GM23338 (cell line): ENCODE measurements at regions not wholly inside any gene's neighbourhood (a gene's known extent, or its start where the extent isn't known, plus 50 kb on each side); places are given as distances from the start of the nearest gene placed in this dataset.

Source experiments
- ATAC-seq: fragments of 200-7000 bp; cut with Tn5 transposase; 3 replicates; pipeline ENCODE4 v1.9.1; 2020
- DNase-seq: peaks from one replicate; pipeline ENCODE4 v3.0.0-alpha.2; 2015; ENCODE audit warnings: low spot score
- H2AFZ ChIP-seq: fragments of 200-600 bp; sonication (generic); 2 replicates; pipeline ENCODE4 v1.8.0; 2016; ENCODE audit warnings: antibody characterized with exemption, mild to moderate bottlenecking, moderate library complexity
- H3F3A ChIP-seq: fragments of 200-600 bp; sonication (generic); replicated peaks from 2 replicates; pipeline ENCODE4 v1.8.0; 2017; ENCODE audit warnings: antibody characterized with exemption, mixed run types, low read depth
- H3K27ac ChIP-seq: fragments of 200-600 bp; sonication (generic); 2 replicates; pipeline ENCODE4 v1.6.1; 2016; ENCODE audit warnings: low read depth
- H3K27me3 ChIP-seq: fragments of 200-600 bp; sonication (generic); 2 replicates; pipeline ENCODE4 v1.8.0; 2016; ENCODE audit warnings: mild to moderate bottlenecking, mixed run types, moderate library complexity; ENCODE audit not compliant: insufficient read depth
- H3K36me3 ChIP-seq: fragments of 200-600 bp; sonication (generic); 2 replicates; pipeline ENCODE4 v1.8.0; 2016; ENCODE audit warnings: mild to moderate bottlenecking; ENCODE audit not compliant: insufficient read depth
- H3K4me1 ChIP-seq: fragments of 200-600 bp; sonication (generic); 2 replicates; pipeline ENCODE4 v1.8.0; 2016; ENCODE audit warnings: mild to moderate bottlenecking, moderate library complexity; ENCODE audit not compliant: insufficient read depth
- H3K4me2 ChIP-seq: fragments of 200-600 bp; sonication (generic); 2 replicates; pipeline ENCODE4 v1.7.1; 2017; ENCODE audit warnings: mixed run types
- H3K4me3 ChIP-seq: fragments of 200-600 bp; sonication (generic); 2 replicates; pipeline ENCODE4 v1.6.1; 2016; ENCODE audit warnings: mixed run types
- H3K79me2 ChIP-seq: fragments of 200-600 bp; sonication (generic); replicated peaks from 2 replicates; pipeline ENCODE4 v1.8.0; 2017; ENCODE audit warnings: mild to moderate bottlenecking; ENCODE audit not compliant: insufficient read depth
- H3K9me2 ChIP-seq: fragments of 200-600 bp; sonication (generic); 2 replicates; pipeline ENCODE4 v1.8.0; 2017; ENCODE audit not compliant: insufficient read depth
- H4K20me1 ChIP-seq: fragments of 200-600 bp; sonication (generic); replicated peaks from 2 replicates; pipeline ENCODE4 v1.8.0; 2017; ENCODE audit warnings: mild to moderate bottlenecking; ENCODE audit not compliant: insufficient read depth
- H3K27ac Mint-ChIP-seq: 2 replicates; pipeline ENCODE4 v1.8.0; 2020; ENCODE audit warnings: inconsistent platforms, mild to moderate bottlenecking, moderate library complexity, mixed read lengths
- H3K27me3 Mint-ChIP-seq: 3 replicates; pipeline ENCODE4 v1.8.0; 2022; ENCODE audit warnings: low read depth, mild to moderate bottlenecking, moderate library complexity, mixed read lengths, inconsistent platforms; ENCODE audit not compliant: insufficient read depth, poor library complexity
- H3K36me3 Mint-ChIP-seq: 3 replicates; pipeline ENCODE4 v1.8.0; 2021; ENCODE audit warnings: low read depth, mild to moderate bottlenecking, inconsistent platforms, moderate library complexity, mixed read lengths
- H3K4me1 Mint-ChIP-seq: 3 replicates; pipeline ENCODE4 v1.8.0; 2020; ENCODE audit warnings: mild to moderate bottlenecking, inconsistent platforms, mixed read lengths
- H3K4me3 Mint-ChIP-seq: 3 replicates; pipeline ENCODE4 v1.8.0; 2021; ENCODE audit warnings: moderate library complexity, mild to moderate bottlenecking, inconsistent platforms, mixed read lengths
- H3K9me3 Mint-ChIP-seq: 3 replicates; pipeline ENCODE4 v1.8.0; 2020; ENCODE audit warnings: moderate library complexity, mild to moderate bottlenecking, inconsistent platforms, mixed read lengths
- CREB1 ChIP-seq: fragments of 250-450 bp; sonication (Bioruptor Pico); IDR thresholded peaks from 2 replicates; pipeline ENCODE4 v1.5.0; 2020; ENCODE audit warnings: low read depth, mild to moderate bottlenecking, moderate library complexity
- ETS1 ChIP-seq: IDR thresholded peaks from 2 replicates; pipeline ENCODE4 v1.6.1; 2016; ENCODE audit warnings: antibody characterized with exemption
- EZH2 ChIP-seq: fragments of 200-600 bp; sonication (generic); IDR thresholded peaks from one replicate; pipeline ENCODE4 v1.8.0; 2017; ENCODE audit warnings: antibody characterized with exemption, mild to moderate bottlenecking, low read depth; ENCODE audit not compliant: unreplicated experiment
- EZH2phosphoT487 ChIP-seq: fragments of 200-600 bp; sonication (generic); IDR thresholded peaks from one replicate; pipeline ENCODE4 v1.8.1; 2018; ENCODE audit warnings: antibody characterized with exemption; ENCODE audit not compliant: unreplicated experiment
- JUNB ChIP-seq: IDR thresholded peaks from one replicate; pipeline ENCODE4 v1.6.1; 2016; ENCODE audit warnings: antibody characterized with exemption; ENCODE audit not compliant: unreplicated experiment
- NANOG ChIP-seq: IDR thresholded peaks from 2 replicates; pipeline ENCODE4 v1.6.1; 2016; ENCODE audit warnings: antibody characterized with exemption, borderline replicate concordance
- POLR2AphosphoS5 ChIP-seq: IDR thresholded peaks from 2 replicates; pipeline ENCODE4 v1.6.1; 2016; ENCODE audit warnings: antibody characterized with exemption, low read depth
- REST ChIP-seq: IDR thresholded peaks from one replicate; pipeline ENCODE4 v1.6.1; 2018; ENCODE audit warnings: antibody characterized with exemption; ENCODE audit not compliant: unreplicated experiment
- ZNF114 ChIP-seq: fragments of 250-450 bp; sonication (Bioruptor Pico); IDR thresholded peaks from 2 replicates; pipeline ENCODE4 v1.5.0; 2020; ENCODE audit warnings: mild to moderate bottlenecking, moderate library complexity
- ZNF331 ChIP-seq: fragments of 250-450 bp; sonication (Bioruptor Pico); IDR thresholded peaks from 2 replicates; pipeline ENCODE4 v1.5.0; 2020; ENCODE audit warnings: low read depth, mild to moderate bottlenecking, moderate library complexity

- no peak overlapping the region for H3K4me2 ChIP-seq
- peaks cover 4% of the 10 kb centered on the region; the same call in 1 of the 3 replicates for H3K9me3 Mint-ChIP-seq
- H3K4me3 Mint-ChIP-seq = no peak overlapping the region
- H3F3A ChIP-seq = no peaks in the 10 kb centered on the region
- no peaks in the 10 kb centered on the region for H3K27me3 ChIP-seq
- H3K9me2 ChIP-seq = no peaks in the 10 kb centered on the region; the same call in 1 of the 2 replicates
- no peaks in the 10 kb centered on the region for H3K36me3 ChIP-seq
- peaks cover 4% of the 10 kb centered on the region for H3K27me3 Mint-ChIP-seq
- H3K4me1 ChIP-seq = no peaks in the 10 kb centered on the region
- no peak overlapping the region for H3K27ac Mint-ChIP-seq
- H3K36me3 Mint-ChIP-seq = no peaks in the 10 kb centered on the region; the same call in 2 of the 3 replicates
- no peaks in the 10 kb centered on the region for H3K4me1 Mint-ChIP-seq
- no peak overlapping the region for H3K4me3 ChIP-seq
- no peaks in the 10 kb centered on the region for H4K20me1 ChIP-seq
- no peak for ATAC-seq
- no peak overlapping the region for H2AFZ ChIP-seq
- DNase-seq = no peak
- no peak overlapping the region for H3K27ac ChIP-seq
- TF ChIP-seq EZH2phosphoT487 (no peak), ZNF331 (CRISPR knock-in tag) (no peak), CREB1 (CRISPR knock-in tag) (no peak), EZH2 (no peak), REST (no peak), POLR2AphosphoS5 (no peak), ETS1 (no peak), JUNB (no peak), ZNF114 (no peak)
- H3K79me2 ChIP-seq = no peaks in the 10 kb centered on the region
These were observed 700.5 kb upstream of the AGA start for GRCh38 chr4:178142724-178143123.

- Mint-ChIP-seq H3K9me3 (no peaks in the 10 kb centered on the region; the same call in 1 of the 3 replicates), H3K4me1 (peaks cover 4% of the 10 kb centered on the region), H3K36me3 (peaks cover 2% of the 10 kb centered on the region; the same call in 1 of the 3 replicates), H3K4me3 (no peak overlapping the region), H3K27me3 (no peaks in the 10 kb centered on the region), H3K27ac (no peak overlapping the region)
- no peaks in the 10 kb centered on the region for H4K20me1 ChIP-seq
- no peak overlapping the region for H2AFZ ChIP-seq
- no peaks in the 10 kb centered on the region for H3K27me3 ChIP-seq
- H3K79me2 ChIP-seq = no peaks in the 10 kb centered on the region
- DNase-seq = no peak
- H3K9me2 ChIP-seq = no peaks in the 10 kb centered on the region; the same call in 1 of the 2 replicates
- no peak for ATAC-seq
- no peak overlapping the region for H3K4me2 ChIP-seq
- H3F3A ChIP-seq = no peaks in the 10 kb centered on the region
- H3K36me3 ChIP-seq = no peaks in the 10 kb centered on the region
- no peak overlapping the region for H3K4me3 ChIP-seq
- H3K4me1 ChIP-seq = no peaks in the 10 kb centered on the region; the same call in 1 of the 2 replicates
- H3K27ac ChIP-seq = no peak overlapping the region
- TF ChIP-seq ZNF331 (CRISPR knock-in tag) (no peak), NANOG (no peak), POLR2AphosphoS5 (no peak), ETS1 (no peak)
These were observed 705.9 kb upstream of the AGA start for GRCh38 chr4:178148106-178148505.
